HepG2 (cell line): ENCODE measurements at regions not wholly inside any gene's neighbourhood (a gene's known extent, or its start where the extent isn't known, plus 50 kb on each side); places are given as distances from the start of the nearest gene placed in this dataset.

Experiments
- ATAC-seq: fragments of 200-7000 bp; cut with Tn5 transposase; 3 replicates; pipeline ENCODE4 v1.9.1; 2020; ENCODE audit warnings: mild to moderate bottlenecking, moderate library complexity
- BruUV-seq: library from RNA; stranded (reverse); fragments of 400-500 nt; replicated peaks from 2 replicates; lab custom pipeline; 2021; lab: Mats Ljungman, UMichigan
- CTCF ChIA-PET: fragments of 300-600 bp; formaldehyde crosslinking; extraction: SDS; loops from one replicate; lab custom pipeline; 2021; ENCODE audit warnings: low total read pairs, inconsistent platforms, low intra/inter-chr PET ratio; lab: Yijun Ruan, JAX
- POLR2A ChIA-PET: fragments of 350-600 bp; sonication (Branson Sonifier 250); formaldehyde crosslinking; loops from one replicate; lab custom pipeline; 2020; ENCODE audit warnings: antibody characterized with exemption, inconsistent platforms; lab: Yijun Ruan, JAX
- DNase-seq: peaks from one replicate; pipeline ENCODE4 v3.0.0-alpha.2; 2015; ENCODE audit warnings: low spot score
- FAIRE-seq: peaks from 3 replicates; lab custom pipeline; 2011; peaks lifted over from hg19 to GRCh38; lab: Jason Lieb, UNC
- H2AFZ ChIP-seq: one replicate; pipeline ENCODE4 v1.6.1; 2011; ENCODE audit warnings: low read length, inconsistent platforms
- H3K27ac ChIP-seq: fragments of 300-600 bp; 3 replicates; pipeline ENCODE4 v1.8.0; 2011; ENCODE audit warnings: mixed run types, mild to moderate bottlenecking, mixed read lengths, low read length, inconsistent platforms; ENCODE audit not compliant: insufficient read depth; ENCODE audit errors: extremely low read length
- H3K27me3 ChIP-seq, 2 experiments: fragments of 200-600 bp in 1 of 2; 2 replicates in 1 of 2; 3 replicates in 1 of 2; pipeline versions ENCODE4 v1.6.0 to v1.8.0; 2011; ENCODE audit warnings: low read length in 2 of 2, mild to moderate bottlenecking in 2 of 2, moderate library complexity in 2 of 2, inconsistent platforms in 1 of 2; ENCODE audit not compliant: insufficient read depth in 2 of 2, control insufficient read depth in 1 of 2
- H3K36me3 ChIP-seq, 2 experiments: fragments of 200-600 bp in 1 of 2; replicated peaks in 1 of 2; 2 replicates in 1 of 2; 3 replicates in 1 of 2; pipeline versions ENCODE4 v1.5.1 to v1.8.0; 2011; ENCODE audit warnings: low read length in 2 of 2, inconsistent platforms in 1 of 2; ENCODE audit not compliant: insufficient read depth in 2 of 2, control insufficient read depth in 1 of 2
- H3K4me1 ChIP-seq: 2 replicates; pipeline ENCODE4 v1.5.1; 2012; ENCODE audit warnings: low read length, inconsistent platforms; ENCODE audit not compliant: insufficient read depth
- H3K4me2 ChIP-seq: 2 replicates; pipeline ENCODE4 v1.6.0; 2011; ENCODE audit warnings: low read depth, low read length, inconsistent platforms
- H3K4me3 ChIP-seq, 3 experiments: fragments of 200-600 bp in 1 of 3; sonication (generic), shearing (Covaris generic) in 1 of 3; replicated peaks in 1 of 3; 2 replicates each; pipeline ENCODE4 v1.5.1; 2011 to 2016; ENCODE audit warnings: low read length in 3 of 3, inconsistent platforms in 2 of 3, low read depth in 2 of 3, mild to moderate bottlenecking in 2 of 3, control low read depth in 1 of 3, mixed read lengths in 1 of 3; ENCODE audit not compliant: insufficient read depth in 1 of 3
- H3K79me2 ChIP-seq: one replicate; pipeline ENCODE4 v1.6.1; 2011; ENCODE audit warnings: low read length, inconsistent platforms; ENCODE audit not compliant: insufficient read depth
- H3K9ac ChIP-seq: 2 replicates; pipeline ENCODE4 v1.6.0; 2011; ENCODE audit warnings: mild to moderate bottlenecking, low read depth, low read length, inconsistent platforms; ENCODE audit not compliant: insufficient read depth
- H3K9me3 ChIP-seq: 2 replicates; pipeline ENCODE4 v1.5.1; 2012; ENCODE audit warnings: mild to moderate bottlenecking, low read length
- H4K20me1 ChIP-seq: 2 replicates; pipeline ENCODE4 v1.6.0; 2011; ENCODE audit warnings: inconsistent platforms, mild to moderate bottlenecking, low read length, moderate library complexity; ENCODE audit not compliant: insufficient read depth
- E2F5 ChIP-seq: sonication (generic); formaldehyde crosslinking; conservative IDR thresholded peaks from 2 replicates; pipeline ENCODE4 v1.4.0; 2020; ENCODE audit warnings: missing genetic modification reagents
- ESRRA ChIP-seq: sonication (generic); formaldehyde crosslinking; IDR thresholded peaks from 2 replicates; pipeline ENCODE4 v1.5.1; 2020; ENCODE audit warnings: mild to moderate bottlenecking, low read depth, missing genetic modification reagents
- HOXA5 ChIP-seq: sonication (generic); formaldehyde crosslinking; IDR thresholded peaks from 2 replicates; pipeline ENCODE4 v1.4.0; 2020; ENCODE audit warnings: missing genetic modification reagents
- JDP2 ChIP-seq: sonication (generic); formaldehyde crosslinking; IDR thresholded peaks from 2 replicates; pipeline ENCODE4 v1.8.1; 2022; ENCODE audit warnings: missing genetic modification reagents, borderline replicate concordance
- MED8 ChIP-seq: sonication (generic); formaldehyde crosslinking; IDR thresholded peaks from 2 replicates; pipeline ENCODE4 v1.8.1; 2023; ENCODE audit warnings: mild to moderate bottlenecking, missing genetic modification reagents; ENCODE audit not compliant: insufficient replicate concordance
- NCOA1 ChIP-seq: sonication (generic); formaldehyde crosslinking; IDR thresholded peaks from 2 replicates; pipeline ENCODE4 v1.9.0; 2021; ENCODE audit warnings: missing genetic modification reagents
- RBFOX2 ChIP-seq: fragments of 200-400 bp; formaldehyde crosslinking; IDR thresholded peaks from 2 replicates; pipeline ENCODE4 v1.6.1; 2017; ENCODE audit warnings: low read depth, mild to moderate bottlenecking, low read length
- TSC22D2 ChIP-seq: sonication (generic); formaldehyde crosslinking; IDR thresholded peaks from 2 replicates; pipeline ENCODE4 v1.5.1; 2020; ENCODE audit warnings: missing genetic modification reagents, mild to moderate bottlenecking, borderline replicate concordance
- ZNF136 ChIP-seq: sonication (generic); formaldehyde crosslinking; IDR thresholded peaks from 2 replicates; pipeline ENCODE4 v1.8.1; 2022; ENCODE audit warnings: low read depth, mild to moderate bottlenecking, moderate library complexity, missing genetic modification reagents
- ZNF451 ChIP-seq: sonication (generic); formaldehyde crosslinking; IDR thresholded peaks from 2 replicates; pipeline ENCODE4 v1.5.0; 2020; ENCODE audit warnings: mild to moderate bottlenecking, missing genetic modification reagents
- ZNF747 ChIP-seq: sonication (generic); formaldehyde crosslinking; IDR thresholded peaks from 2 replicates; pipeline ENCODE4 v1.8.1; 2023; ENCODE audit warnings: missing genetic modification reagents, mild to moderate bottlenecking, borderline replicate concordance
- ZSCAN31 ChIP-seq: sonication (generic); formaldehyde crosslinking; IDR thresholded peaks from 2 replicates; pipeline ENCODE4 v1.5.0; 2020; ENCODE audit warnings: low read depth, mild to moderate bottlenecking, missing genetic modification reagents
- WGBS: methylation state at CpG from one replicate; pipeline ENCODE4 v1.1.6; 2017; ENCODE audit warnings: low lambda C conversion rate; 5-methylcytosine and 5-hydroxymethylcytosine counted together
- in situ Hi-C: cut with HindIII; loops from 2 replicates; pipeline ENCODE4 v1.10.0; 2017; ENCODE audit warnings: low pct_unique_long_range_greater_than_20kb; ENCODE audit not compliant: extremely low pct_ligation_motif_present
- intact Hi-C: fragments of 100-400 bp; cut with micrococcal nuclease; formaldehyde crosslinking; loops from one replicate; pipeline ENCODE4 v1.10.0; 2022; ENCODE audit not compliant: unreplicated experiment
- TF ChIP-seq, protein P1 (sequence below): IDR thresholded peaks from 2 replicates; pipeline ENCODE4 v1.6.1; 2016
- TF ChIP-seq, protein P2 (sequence below): sonication (generic); formaldehyde crosslinking; IDR thresholded peaks from 2 replicates; pipeline ENCODE4 v1.9.0; 2021; ENCODE audit warnings: missing genetic modification reagents, borderline replicate concordance
- TF ChIP-seq, protein P3 (sequence below): sonication (generic); formaldehyde crosslinking; IDR thresholded peaks from 2 replicates; pipeline ENCODE4 v1.4.0; 2020; ENCODE audit warnings: mild to moderate bottlenecking, low read depth, missing genetic modification reagents
- TF ChIP-seq, protein P4 (sequence below): sonication (generic); formaldehyde crosslinking; IDR thresholded peaks from 2 replicates; pipeline ENCODE4 v1.5.0; 2020; ENCODE audit warnings: missing genetic modification reagents
- TF ChIP-seq, protein P5 (sequence below): sonication (generic); formaldehyde crosslinking; IDR thresholded peaks from 2 replicates; pipeline ENCODE4 v1.4.0; 2020; ENCODE audit warnings: missing genetic modification reagents

- DNase-seq (no peak), ATAC-seq (no peak), FAIRE-seq (no peak)
- no peak overlapping the region for H3K9ac ChIP-seq
- H3K4me3 ChIP-seq = no peak overlapping the region
- no peaks in the 10 kb centered on the region; a peak in 1 of 5 replicates for H3K27me3 ChIP-seq
- no peaks in the 10 kb centered on the region for H3K79me2 ChIP-seq
- in situ Hi-C loops = no loop called here
- no peak overlapping the region for H3K4me2 ChIP-seq
- intact Hi-C loops = no loop called here
- H2AFZ ChIP-seq = no peak overlapping the region
- H3K36me3 ChIP-seq = no peaks in the 10 kb centered on the region
- no peak overlapping the region for H3K27ac ChIP-seq
- peaks cover 60% of the 10 kb centered on the region for H3K9me3 ChIP-seq
- POLR2A ChIA-PET = no interaction called here
- no peak for TF ChIP-seq HOXA5
- TF ChIP-seq, protein P1, sequence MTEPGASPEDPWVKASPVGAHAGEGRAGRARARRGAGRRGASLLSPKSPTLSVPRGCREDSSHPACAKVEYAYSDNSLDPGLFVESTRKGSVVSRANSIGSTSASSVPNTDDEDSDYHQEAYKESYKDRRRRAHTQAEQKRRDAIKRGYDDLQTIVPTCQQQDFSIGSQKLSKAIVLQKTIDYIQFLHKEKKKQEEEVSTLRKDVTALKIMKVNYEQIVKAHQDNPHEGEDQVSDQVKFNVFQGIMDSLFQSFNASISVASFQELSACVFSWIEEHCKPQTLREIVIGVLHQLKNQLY (CRISPR knock-in tag) = no peak
- no peak for TF ChIP-seq NCOA1 (CRISPR knock-in tag)
- TF ChIP-seq JDP2 (CRISPR knock-in tag) = no peak
- no peak for TF ChIP-seq ZSCAN31 (CRISPR knock-in tag)
- no peak for TF ChIP-seq E2F5 (CRISPR knock-in tag)
- no peak for TF ChIP-seq RBFOX2
- TF ChIP-seq, protein P2, sequence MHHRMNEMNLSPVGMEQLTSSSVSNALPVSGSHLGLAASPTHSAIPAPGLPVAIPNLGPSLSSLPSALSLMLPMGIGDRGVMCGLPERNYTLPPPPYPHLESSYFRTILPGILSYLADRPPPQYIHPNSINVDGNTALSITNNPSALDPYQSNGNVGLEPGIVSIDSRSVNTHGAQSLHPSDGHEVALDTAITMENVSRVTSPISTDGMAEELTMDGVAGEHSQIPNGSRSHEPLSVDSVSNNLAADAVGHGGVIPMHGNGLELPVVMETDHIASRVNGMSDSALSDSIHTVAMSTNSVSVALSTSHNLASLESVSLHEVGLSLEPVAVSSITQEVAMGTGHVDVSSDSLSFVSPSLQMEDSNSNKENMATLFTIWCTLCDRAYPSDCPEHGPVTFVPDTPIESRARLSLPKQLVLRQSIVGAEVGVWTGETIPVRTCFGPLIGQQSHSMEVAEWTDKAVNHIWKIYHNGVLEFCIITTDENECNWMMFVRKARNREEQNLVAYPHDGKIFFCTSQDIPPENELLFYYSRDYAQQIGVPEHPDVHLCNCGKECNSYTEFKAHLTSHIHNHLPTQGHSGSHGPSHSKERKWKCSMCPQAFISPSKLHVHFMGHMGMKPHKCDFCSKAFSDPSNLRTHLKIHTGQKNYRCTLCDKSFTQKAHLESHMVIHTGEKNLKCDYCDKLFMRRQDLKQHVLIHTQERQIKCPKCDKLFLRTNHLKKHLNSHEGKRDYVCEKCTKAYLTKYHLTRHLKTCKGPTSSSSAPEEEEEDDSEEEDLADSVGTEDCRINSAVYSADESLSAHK (CRISPR knock-in tag) = no peak
- no peak for TF ChIP-seq ESRRA (CRISPR knock-in tag)
- TF ChIP-seq ZNF451 (CRISPR knock-in tag) = no peak
- no peak for TF ChIP-seq MED8 (CRISPR knock-in tag)
- TF ChIP-seq, protein P3, sequence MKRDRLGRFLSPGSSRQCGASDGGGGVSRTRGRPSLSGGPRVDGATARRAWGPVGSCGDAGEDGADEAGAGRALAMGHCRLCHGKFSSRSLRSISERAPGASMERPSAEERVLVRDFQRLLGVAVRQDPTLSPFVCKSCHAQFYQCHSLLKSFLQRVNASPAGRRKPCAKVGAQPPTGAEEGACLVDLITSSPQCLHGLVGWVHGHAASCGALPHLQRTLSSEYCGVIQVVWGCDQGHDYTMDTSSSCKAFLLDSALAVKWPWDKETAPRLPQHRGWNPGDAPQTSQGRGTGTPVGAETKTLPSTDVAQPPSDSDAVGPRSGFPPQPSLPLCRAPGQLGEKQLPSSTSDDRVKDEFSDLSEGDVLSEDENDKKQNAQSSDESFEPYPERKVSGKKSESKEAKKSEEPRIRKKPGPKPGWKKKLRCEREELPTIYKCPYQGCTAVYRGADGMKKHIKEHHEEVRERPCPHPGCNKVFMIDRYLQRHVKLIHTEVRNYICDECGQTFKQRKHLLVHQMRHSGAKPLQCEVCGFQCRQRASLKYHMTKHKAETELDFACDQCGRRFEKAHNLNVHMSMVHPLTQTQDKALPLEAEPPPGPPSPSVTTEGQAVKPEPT (CRISPR knock-in tag) = no peak
- TF ChIP-seq, protein P4, sequence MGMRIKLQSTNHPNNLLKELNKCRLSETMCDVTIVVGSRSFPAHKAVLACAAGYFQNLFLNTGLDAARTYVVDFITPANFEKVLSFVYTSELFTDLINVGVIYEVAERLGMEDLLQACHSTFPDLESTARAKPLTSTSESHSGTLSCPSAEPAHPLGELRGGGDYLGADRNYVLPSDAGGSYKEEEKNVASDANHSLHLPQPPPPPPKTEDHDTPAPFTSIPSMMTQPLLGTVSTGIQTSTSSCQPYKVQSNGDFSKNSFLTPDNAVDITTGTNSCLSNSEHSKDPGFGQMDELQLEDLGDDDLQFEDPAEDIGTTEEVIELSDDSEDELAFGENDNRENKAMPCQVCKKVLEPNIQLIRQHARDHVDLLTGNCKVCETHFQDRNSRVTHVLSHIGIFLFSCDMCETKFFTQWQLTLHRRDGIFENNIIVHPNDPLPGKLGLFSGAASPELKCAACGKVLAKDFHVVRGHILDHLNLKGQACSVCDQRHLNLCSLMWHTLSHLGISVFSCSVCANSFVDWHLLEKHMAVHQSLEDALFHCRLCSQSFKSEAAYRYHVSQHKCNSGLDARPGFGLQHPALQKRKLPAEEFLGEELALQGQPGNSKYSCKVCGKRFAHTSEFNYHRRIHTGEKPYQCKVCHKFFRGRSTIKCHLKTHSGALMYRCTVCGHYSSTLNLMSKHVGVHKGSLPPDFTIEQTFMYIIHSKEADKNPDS (CRISPR knock-in tag) = no peak
- no peak for TF ChIP-seq TSC22D2
- TF ChIP-seq, protein P5, sequence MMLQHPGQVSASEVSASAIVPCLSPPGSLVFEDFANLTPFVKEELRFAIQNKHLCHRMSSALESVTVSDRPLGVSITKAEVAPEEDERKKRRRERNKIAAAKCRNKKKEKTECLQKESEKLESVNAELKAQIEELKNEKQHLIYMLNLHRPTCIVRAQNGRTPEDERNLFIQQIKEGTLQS (CRISPR knock-in tag) = no peak
- TF ChIP-seq ZNF747 = no peak
- no peak for TF ChIP-seq ZNF136 (CRISPR knock-in tag)
- no TSS peak for BruUV-seq
- H4K20me1 ChIP-seq = no peaks in the 10 kb centered on the region
- CTCF ChIA-PET = no interaction called here
- no peaks in the 10 kb centered on the region for H3K4me1 ChIP-seq
- 3% methylated on average over 2 of the region's 2 CpGs for WGBS
Measured at GRCh38 chr13:54210397-54211049, 1181.9 kb downstream of the OLFM4 start.
